Subcutaneous adipose tissue (tissue), 1 donor: ENCODE measurements at regions not wholly inside any gene's neighbourhood (a gene's known extent, or its start where the extent isn't known, plus 50 kb on each side); places are given as distances from the start of the nearest gene placed in this dataset.

Experiments used
- CTCF ChIP-seq: fragments of 450-650 bp; IDR thresholded peaks from one replicate; pipeline ENCODE4 v1.5.1; 2016; ENCODE audit warnings: low read depth, mild to moderate bottlenecking, control low read depth, antibody characterized with exemption, moderate library complexity

- no peak for TF ChIP-seq CTCF
These were observed 296.8 kb downstream of the PREX1 start for GRCh38 chr20:48530957-48531356.

- TF ChIP-seq CTCF: no peak
These were observed 299.5 kb downstream of the PREX1 start for GRCh38 chr20:48528346-48528745.

- TF ChIP-seq CTCF: no peak
These were observed 300.0 kb downstream of the PREX1 start for GRCh38 chr20:48527771-48528170.

- TF ChIP-seq CTCF: no peak
These were observed 300.9 kb downstream of the PREX1 start for GRCh38 chr20:48526936-48527335.

GRCh38 chr20:48525400-48525799 lies 302.4 kb downstream of the PREX1 start:
- no peak for TF ChIP-seq CTCF

- TF ChIP-seq CTCF: no peak
These were observed 303.2 kb downstream of the PREX1 start for GRCh38 chr20:48524582-48524981.

GRCh38 chr20:48523191-48523995 lies 304.4 kb downstream of the PREX1 start:
- no peak for TF ChIP-seq CTCF
